ENCODE measurements at regions not wholly inside any gene's neighbourhood (a gene's known extent, or its start where the extent isn't known, plus 50 kb on each side); places are given as distances from the start of the nearest gene placed in this dataset.

- H3K18ac ChIP-seq (ENCODE audit: insufficient read length, low read depth, low read length) = no peak overlapping the region
- H3K4me1 ChIP-seq (ENCODE audit: insufficient read depth, low read length) = no peaks in the 10 kb centered on the region; the same call in 1 of the 2 replicates
- no peak overlapping the region for H2BK5ac ChIP-seq (ENCODE audit: insufficient read length, low read length)
- H4K20me1 ChIP-seq (ENCODE audit: control insufficient read depth, insufficient read depth, insufficient read length) = no peaks in the 10 kb centered on the region
- no peak overlapping the region for H3K56ac ChIP-seq (ENCODE audit: insufficient read length, low read depth, low read length)
- no peak overlapping the region for H4K91ac ChIP-seq (ENCODE audit: insufficient read length, low read depth, low read length)
- no peaks in the 10 kb centered on the region for H3K36me3 Mint-ChIP-seq (ENCODE audit: insufficient read depth in 1 of 3, low read depth in 3 of 3)
- H3K4me1 Mint-ChIP-seq = peaks cover 12 to 15% of the 10 kb centered on the region in 2 experiments
- WGBS (ENCODE audit: extremely low coverage, insufficient read length, low lambda C conversion rate) = no CpG with 5 or more reads among the region's 5 CpGs
- no peak overlapping the region for H4K5ac ChIP-seq (ENCODE audit: insufficient read length, low read depth, low read length)
- no peak overlapping the region for H2BK20ac ChIP-seq (ENCODE audit: low read depth, low read length, poor library complexity, severe bottlenecking)
- H3K9ac ChIP-seq (ENCODE audit: extremely low read depth, insufficient read length, low read length) = no peak overlapping the region
- H3K9me3 Mint-ChIP-seq = no peaks in the 10 kb centered on the region
- no peaks in the 10 kb centered on the region for H3K9me3 ChIP-seq (ENCODE audit: control insufficient read depth, low read depth, low read length)
- DNase-seq = no peak
- H4K8ac ChIP-seq (replicated peaks; ENCODE audit: insufficient read length, low read depth, low read length) = no peak overlapping the region
- H3K79me1 ChIP-seq (ENCODE audit: insufficient read depth, low read depth, low read length, poor library complexity, severe bottlenecking) = no peaks in the 10 kb centered on the region
- no peaks in the 10 kb centered on the region for H3K23me2 ChIP-seq (ENCODE audit: insufficient read length, low read depth, low read length, poor library complexity, severe bottlenecking)
- H3K4me3 Mint-ChIP-seq = no peak overlapping the region
- H3K27me3 Mint-ChIP-seq (ENCODE audit: low read depth) = peaks cover 5% of the 10 kb centered on the region; the same call in 1 of the 2 replicates
- H2AK5ac ChIP-seq (ENCODE audit: insufficient read length, low read length) = no peak overlapping the region
- H3K4me2 ChIP-seq (ENCODE audit: insufficient read depth, insufficient read length, low read length) = no peak overlapping the region
- TF ChIP-seq CTCF (conservative IDR thresholded peaks at IDR 0.05) = no peak
- H3T11ph ChIP-seq (ENCODE audit: low read length) = no peak overlapping the region
- H2BK120ac ChIP-seq (ENCODE audit: low read depth, low read length, poor library complexity, severe bottlenecking) = no peak overlapping the region
- H3K27ac ChIP-seq (ENCODE audit: insufficient read length, low read depth, low read length) = no peak overlapping the region
- no peak overlapping the region for H2AFZ ChIP-seq (ENCODE audit: low read length)
- no peak overlapping the region for H3K27ac Mint-ChIP-seq
- H2BK12ac ChIP-seq (ENCODE audit: insufficient read length, low read depth, low read length) = no peak overlapping the region
- no peak overlapping the region for H3K14ac ChIP-seq (ENCODE audit: insufficient read depth, low read length)
- H3K4ac ChIP-seq (ENCODE audit: low read depth, low read length) = no peak overlapping the region
- H3K79me2 ChIP-seq (ENCODE audit: insufficient read depth, low read length) = no peaks in the 10 kb centered on the region
- no peaks in the 10 kb centered on the region for H3K27me3 ChIP-seq (ENCODE audit: insufficient read depth, low read length)
- H3K23ac ChIP-seq (ENCODE audit: insufficient read length, low read depth, low read length) = no peak overlapping the region
- no peak overlapping the region for H2BK15ac ChIP-seq (ENCODE audit: low read depth, low read length)
Observed at GRCh38 chr2:16315458-16315835, 350.2 kb downstream of the CYRIA start.

Measured in H9 (cell line).